Activated T-cell treated with anti-CD3 and anti-CD28 coated beads for 24 hours (primary cell): ENCODE measurements at regions not wholly inside any gene's neighbourhood (a gene's known extent, or its start where the extent isn't known, plus 50 kb on each side); places are given as distances from the start of the nearest gene placed in this dataset.

Experiments used
- DNase-seq: peaks from one replicate; pipeline ENCODE4 v3.0.0-alpha.2; 2020; ENCODE audit warnings: low read depth

DNA sequence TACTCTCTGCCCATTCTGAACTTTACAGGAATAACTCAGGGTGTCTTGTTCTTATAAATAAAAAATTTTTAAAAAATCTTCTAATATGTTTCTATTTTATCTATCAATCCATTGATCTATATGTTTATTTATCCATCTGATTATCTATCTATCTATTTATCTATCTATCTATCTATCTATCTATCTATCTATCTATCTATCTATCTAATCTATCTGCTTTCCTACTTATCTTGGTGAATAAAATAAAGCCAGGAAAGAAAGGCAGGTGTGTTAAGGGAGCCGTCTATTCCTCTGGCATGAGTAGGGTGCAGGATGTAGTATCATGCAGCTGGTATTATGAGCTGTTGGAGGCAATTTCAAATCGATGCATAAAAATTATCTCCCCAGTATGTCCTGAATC is 153.0 kb downstream of the FOXA2 start:
- DNase-seq = no peak

DNA sequence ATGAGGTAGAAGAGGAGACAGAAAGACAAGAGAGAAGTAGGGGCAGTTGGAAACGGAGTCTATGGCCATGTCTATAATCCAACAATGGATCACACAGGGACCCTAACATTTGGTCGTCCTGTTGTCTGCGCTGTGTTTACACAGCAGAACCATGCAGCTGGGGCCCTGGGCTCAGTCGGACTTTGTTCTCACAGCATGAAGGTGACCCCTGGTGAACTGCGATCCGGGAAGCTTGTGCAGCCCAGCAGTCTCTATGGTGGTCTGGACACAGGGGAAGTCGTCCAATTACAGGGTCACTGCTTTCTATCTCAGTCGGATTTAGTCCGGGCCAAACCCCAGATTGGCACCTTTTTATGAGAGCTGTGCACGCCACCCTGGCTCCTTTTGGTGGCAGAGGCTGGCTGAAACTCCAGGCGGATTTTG is 153.6 kb downstream of the FOXA2 start:
- no peak for DNase-seq

DNA sequence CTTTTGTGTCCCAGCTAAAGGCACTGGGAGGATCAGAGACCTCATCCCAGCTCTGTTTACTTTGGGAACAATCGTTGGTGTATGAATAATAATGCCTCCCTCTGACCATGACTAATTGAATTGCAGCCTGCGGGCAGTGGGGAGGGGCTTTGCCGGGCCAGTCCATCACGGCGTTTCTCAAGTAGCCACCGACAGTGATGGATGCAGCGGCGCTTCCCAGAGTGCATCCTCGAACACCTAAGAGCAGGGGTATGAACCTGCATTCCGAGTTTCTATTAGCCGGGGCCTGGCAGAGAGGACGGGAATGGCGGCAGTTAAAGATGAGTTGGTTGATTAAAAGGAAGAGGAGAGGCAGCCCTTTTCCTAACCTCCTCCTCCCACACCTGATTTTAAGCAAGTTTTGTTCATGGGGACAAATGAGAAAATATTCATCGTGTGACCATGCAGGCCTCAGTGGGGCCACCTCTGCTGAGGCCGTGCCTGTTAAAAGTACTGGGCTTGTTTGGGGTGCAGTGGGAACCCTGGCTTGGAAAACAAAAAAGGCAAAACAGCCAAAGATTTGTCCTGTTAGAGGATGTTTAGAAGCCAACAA is 154.1 kb downstream of the FOXA2 start:
- no peak for DNase-seq

DNA sequence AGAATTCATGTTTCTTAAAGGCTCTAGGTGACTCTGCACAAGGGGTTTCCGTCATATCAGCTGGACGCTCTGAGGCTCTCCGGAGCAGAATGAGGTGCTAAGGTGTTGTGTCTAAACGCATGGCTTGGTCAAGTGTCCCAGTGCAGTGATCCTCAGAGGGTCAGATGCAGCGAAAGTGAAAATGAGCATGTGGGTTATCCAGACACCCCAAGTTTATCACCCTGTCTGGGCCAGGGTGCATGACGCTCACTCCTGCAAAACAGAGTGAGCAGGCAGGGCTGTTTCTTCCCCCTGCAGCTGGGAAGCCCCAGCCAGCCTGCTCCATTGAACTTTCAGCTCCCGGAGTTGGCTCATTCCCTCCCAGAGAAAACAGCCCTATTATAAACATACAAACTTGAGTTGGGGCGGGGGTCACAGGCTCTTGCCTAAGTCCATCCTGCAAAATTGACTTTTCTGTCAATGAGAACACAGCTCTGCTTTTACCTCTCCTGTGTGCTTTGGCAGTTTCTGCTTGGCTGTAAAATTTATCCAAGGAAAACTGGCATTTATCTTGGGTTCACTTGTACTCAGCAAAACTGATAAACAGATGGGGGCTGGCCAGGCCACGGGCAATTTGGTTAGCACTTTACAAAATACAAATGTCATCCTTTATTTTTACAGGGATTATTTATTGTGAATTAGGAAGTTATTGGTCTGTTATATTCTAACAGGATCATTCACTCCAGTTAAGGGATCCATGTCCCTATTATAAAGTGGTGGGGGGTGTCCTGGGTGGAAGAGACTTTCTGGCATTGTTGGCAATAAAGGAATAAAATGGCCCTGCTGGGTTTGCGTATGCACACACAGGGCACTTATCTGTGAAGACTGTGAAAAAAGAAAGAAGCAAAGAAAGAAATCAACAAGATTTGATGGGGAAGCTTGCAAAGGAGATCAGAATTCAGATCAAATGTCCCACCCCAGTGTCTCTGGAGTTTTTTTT is 154.9 kb downstream of the FOXA2 start:
- DNase-seq = no peak

DNA sequence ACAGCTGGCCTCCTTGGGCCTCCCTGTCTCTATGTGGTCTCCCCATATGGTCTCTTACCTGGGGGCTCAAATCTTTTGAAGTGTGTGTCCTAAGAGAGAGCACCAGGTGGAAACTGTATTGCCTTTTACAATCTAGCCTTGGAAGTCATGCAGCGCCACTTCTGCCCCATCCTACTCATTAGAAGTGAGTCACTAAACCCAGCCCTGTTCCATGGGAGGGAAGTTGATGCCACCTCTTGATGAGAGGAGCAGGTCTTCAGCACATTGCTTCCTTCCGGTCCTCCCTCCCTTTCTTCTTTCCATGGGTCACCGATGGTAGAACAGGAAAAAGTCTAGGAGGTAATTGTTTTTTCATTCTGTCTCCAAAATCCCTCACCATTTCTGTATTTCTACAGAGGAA is 156.3 kb downstream of the FOXA2 start:
- DNase-seq = no peak

DNA sequence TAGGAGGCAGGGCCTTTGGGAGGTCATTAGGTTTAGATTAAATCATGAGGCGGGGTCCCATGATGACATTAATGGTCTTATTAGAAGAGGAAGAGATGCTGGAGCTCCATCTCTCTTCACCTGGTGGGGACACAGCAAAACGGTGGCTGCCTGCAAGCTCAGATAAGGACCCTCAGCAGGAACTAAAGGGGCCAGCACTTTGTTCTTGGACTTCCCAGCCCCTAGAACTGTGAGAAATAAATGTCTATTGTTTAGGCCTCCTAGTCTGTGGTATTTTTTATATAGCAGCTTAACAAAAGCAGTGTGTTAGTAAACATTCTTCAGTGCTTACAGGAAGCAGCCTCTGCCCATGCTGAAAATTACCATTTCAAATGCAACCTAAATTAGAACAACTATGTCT is 157.6 kb downstream of the FOXA2 start:
- no peak for DNase-seq

DNA sequence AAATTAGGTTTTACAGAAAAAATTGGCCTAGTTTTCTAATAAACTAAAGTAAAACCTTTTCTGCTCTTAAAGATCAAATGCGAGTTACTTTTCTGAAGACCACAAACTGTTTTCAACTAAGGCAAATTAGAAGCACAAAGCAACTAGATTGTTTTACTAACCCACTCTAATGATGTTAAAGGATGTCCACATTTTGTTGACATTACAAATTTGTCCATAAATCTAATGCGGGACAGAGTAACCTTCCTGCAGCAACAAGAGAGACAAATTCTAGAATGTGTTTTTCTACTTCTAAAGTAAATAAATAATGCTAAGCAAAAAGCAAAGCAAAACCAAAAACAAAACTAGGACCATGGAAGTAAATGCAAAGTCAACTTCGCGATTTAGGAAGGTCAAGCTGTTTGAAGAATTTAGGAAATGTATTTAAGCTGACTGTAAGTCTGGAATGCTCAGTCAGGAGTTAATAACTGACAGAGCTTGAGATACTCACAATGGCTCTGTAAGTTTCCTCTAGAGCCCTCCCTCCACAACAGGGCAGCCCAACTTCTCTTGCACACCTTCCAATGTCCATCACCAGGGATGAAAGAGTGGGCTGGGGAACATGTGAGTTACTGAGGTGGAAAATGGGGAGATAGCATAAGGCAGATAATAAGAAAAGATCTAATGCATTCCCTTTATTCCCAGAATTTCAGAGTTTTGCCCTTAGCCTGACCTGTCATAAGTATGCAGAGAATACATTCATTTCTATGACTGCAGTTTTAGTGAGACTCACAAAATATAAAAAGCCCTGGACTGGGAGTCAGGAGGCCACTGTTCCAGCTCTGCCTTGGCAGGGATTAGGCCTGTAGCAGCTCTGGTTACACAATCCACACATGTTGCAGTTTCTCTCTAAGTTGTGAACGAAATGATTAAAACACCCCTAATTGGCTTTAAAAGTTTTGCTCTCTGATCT is 158.8 kb downstream of the FOXA2 start:
- DNase-seq = no peak

DNA sequence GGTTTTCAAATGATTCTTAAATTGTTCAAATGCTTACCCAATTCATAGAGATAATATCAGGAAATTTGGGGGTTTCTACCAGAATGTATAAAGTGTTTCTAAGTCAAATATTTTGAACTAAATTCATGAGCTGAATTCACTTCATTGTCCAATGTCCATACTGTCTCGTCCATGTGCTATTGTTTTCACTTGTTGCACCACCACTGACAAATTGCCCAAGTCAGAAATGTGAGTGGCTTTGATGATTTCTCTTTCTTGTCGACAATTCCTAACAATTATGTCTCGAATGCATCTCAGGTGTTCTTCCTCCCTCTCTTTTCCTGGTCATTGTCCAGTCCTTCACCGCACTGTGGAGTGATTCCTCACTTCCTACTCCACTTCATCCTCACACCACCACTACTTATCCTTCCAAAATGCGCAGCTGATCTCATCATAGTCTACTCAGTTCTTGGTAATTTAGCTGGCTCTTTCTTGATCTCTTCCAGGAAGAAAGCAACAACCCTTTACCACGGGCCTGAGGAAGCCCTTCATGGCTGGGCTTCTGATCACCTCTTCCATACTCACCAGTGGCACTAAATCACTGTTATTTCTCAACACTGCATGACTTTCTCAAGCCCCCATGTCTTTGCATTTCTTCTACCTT is 161.1 kb downstream of the FOXA2 start:
- no peak for DNase-seq

DNA sequence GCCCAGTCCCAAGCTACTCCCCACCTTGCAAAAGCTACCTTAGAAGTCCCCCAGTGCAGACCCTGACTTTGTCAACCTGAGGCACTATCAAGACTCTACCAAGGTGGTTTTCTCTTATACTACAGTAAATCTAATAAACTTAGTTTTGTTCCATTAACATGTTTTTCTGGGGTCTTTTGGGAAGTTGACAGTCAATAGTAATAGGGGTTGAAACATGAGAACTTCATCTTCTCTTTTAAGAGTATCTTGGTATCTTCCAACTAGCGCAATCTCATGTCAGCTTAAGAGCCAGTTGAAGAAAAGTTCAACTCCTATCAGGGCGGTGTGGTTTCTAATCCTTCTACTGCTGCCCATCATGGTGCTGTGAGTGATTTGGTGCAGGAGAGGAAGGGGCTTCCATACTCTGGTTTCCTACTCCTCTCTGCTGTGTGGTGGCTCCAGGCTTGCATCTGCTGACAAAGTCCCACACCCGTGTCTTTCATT is 164.2 kb downstream of the FOXA2 start:
- no peak for DNase-seq

DNA sequence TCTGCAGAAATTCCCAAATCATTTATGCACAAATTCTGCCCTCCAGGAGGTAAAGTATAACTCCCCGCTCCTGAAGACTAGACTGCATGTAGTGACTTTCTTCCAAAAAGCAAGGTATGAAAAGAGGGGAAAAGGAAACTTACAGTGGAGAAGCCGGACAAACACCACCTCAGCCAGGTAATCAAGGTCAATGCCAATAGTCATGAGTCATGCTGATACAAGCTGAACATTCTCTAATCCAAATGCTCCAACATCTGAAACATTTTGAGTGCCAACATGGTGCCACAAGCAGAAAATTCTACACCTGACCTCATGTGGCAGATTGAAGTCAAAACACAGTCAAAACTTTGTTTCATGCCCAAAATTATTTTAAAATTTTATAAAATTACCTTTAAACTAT is 165.6 kb downstream of the FOXA2 start:
- DNase-seq = no peak

DNA sequence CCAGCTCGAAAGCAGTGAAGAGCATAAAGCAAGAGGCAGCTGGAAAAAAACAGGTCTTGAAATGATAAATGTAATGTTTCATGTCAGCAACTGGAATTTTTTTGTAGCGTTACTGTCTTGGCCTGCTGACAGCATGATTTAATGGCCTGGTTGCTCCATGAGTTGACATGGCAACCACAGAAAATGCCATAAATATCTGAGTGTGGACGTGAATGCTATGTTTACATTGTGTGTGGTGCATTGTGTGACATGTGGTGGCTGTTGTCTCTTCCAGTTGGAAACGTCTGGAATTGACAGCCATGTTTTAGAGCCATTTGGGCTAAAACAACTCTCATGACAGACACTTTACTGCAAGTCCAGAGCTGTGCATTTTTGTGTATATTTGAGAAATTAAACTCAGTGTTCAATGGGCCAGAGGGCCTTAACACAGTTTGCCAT is 170.0 kb downstream of the FOXA2 start:
- no peak for DNase-seq

DNA sequence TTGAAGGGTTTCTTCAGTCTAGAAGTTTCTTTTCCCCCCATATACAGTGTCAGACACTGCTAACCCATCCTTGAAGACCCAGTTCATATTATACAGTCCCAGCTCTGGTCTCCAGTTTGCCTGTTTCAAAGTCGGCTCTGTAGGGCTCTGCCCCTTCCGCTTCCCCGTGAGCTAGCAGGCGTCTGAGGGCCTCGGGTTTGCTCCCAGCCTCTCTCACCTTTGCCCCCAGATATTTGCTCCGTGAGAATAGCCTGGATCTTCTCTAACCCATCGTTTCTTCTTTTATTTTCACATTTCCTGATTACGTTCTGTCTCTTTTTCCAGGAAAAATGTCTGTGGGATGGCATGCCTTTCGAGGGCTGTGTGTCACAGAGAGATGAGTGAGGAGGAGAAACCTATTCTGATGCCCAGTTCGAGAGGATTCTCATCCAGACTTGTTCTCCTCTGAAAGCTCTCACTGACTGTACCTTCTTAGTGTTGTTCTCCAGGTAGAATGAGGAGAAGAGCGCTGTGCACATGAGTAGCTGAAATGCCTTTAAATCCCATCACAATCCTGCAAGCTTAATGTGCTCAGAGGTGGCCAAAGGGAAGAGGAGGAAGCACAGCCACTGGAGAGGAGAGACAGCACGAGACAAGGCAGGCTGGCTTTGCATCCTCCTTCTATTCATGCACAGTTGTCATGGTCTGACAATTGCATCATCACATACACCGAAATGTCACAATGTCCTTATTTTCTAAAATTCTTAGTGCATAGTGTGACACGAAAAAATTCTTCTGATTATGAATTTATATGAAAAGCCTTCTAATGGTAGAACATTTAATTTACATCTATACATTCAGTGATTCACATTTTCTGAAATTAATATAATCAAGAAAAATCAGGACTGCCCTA is 171.1 kb downstream of the FOXA2 start:
- no peak for DNase-seq

DNA sequence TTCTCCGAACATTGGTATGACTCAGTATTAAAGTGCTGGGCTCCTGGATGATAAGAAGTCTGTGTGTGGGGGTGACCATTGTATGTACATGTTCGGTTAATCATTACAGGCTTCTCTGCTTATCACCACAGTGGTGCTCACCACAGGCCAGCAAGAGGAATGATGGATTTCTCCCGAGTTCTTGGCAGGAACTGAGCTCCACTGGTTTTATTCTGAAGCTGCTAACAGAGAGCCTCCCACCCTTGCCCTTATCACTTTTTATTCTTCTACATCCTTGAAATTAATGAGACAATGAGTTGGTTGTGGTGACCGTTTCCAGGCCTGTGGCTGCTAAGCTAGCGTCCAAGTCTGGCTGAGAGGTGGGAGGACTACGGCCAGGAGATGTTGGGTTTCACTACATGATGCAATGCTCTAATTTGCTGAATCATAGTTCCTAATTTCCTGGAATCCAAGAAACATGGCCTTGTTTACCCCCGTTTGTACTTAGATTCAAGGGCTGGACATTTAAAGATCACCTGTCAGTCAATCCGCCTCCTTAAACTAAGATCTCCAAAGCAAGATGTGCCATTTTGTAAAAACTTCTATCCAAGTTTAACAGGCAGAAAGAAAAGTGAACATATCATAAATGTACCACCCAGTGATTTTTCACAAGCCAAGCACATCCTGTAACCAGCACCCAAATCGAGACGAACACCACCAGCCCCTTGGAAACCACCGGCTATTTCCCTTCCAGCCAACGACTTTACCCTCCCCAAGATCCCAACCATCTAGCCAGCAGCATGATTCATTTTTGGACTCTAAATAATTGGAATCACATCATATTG is 172.5 kb downstream of the FOXA2 start:
- no peak for DNase-seq

DNA sequence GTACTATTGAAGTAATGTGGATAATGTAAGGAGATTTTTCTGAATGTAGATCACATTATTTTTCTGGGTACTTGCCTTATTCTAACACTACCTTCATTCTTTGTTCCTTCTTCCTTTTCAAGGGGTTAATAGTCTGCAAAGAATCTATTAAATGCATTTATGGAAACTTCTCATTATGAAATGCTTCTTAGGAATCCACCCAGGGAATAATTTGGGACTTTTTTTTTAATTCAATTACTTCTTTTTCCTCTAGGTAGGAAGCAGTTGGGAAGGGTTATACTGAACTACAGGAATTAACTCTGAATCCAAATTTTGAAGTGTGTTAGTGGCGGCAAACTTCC is 173.1 kb downstream of the FOXA2 start:
- DNase-seq = no peak

DNA sequence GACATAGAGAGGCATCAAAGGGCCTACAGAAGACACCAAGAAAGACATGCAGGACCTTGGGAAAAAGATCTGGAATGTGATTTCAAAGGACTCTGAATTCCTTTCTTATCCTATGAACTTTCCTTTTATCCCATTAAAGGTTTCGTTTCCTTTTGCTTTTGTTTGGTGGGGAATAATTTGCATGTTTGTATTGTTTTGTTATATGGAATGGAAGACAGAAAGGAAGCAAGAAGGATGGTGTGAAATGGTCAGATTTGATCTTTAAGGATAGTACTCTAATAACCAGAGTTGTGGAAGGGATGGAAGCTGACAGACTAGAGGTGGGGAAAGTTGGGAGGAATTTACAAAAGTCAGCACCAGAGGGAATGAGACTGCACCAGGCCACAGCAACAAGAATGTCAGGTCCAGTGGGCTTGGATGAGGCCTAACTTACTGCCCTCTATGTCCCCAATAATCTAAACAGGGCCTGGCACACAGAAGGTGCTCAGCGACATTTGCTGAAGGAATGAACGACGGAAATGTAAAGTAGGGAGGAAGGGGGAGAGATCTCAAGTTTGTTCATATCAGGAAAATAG is 173.7 kb downstream of the FOXA2 start:
- DNase-seq = no peak

DNA sequence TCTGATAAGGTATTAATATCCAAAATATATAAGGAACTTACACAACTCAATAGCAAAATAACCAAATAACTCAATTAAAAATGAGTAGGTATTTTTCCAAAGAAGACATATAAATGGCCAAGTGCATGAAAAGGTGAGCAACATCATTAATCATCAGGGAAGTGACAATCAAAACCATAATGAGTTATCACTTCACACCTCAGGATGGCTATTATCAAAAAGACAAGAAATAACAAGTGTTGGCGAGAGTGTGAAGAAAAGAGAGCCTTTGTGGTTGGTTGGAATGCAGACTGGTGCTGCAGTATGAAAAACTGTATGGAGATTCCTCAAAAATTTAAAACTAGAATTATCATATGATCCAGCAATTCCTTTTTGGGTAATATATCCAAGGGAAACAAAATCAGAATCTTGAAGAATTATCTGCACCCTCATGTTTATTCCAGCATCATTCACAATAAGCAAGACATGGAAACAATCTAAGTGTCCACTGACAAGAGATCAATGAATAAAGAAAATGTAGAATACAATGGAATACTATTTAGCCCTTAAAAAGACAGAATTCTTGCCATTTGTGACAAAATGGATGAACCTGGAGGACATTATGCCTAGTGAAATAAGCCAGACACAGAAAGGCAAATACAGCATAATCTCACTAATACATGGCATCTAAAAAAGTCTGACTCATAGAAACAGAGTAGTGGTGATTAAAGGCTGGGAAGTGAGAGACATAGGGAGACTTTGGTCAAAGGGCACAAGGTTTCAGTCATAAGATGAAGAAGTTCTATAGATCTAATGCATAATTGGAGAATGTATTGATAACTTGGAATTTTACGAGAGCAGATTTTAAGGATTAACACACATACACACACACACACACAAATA is 175.6 kb downstream of the FOXA2 start:
- DNase-seq = no peak

DNA sequence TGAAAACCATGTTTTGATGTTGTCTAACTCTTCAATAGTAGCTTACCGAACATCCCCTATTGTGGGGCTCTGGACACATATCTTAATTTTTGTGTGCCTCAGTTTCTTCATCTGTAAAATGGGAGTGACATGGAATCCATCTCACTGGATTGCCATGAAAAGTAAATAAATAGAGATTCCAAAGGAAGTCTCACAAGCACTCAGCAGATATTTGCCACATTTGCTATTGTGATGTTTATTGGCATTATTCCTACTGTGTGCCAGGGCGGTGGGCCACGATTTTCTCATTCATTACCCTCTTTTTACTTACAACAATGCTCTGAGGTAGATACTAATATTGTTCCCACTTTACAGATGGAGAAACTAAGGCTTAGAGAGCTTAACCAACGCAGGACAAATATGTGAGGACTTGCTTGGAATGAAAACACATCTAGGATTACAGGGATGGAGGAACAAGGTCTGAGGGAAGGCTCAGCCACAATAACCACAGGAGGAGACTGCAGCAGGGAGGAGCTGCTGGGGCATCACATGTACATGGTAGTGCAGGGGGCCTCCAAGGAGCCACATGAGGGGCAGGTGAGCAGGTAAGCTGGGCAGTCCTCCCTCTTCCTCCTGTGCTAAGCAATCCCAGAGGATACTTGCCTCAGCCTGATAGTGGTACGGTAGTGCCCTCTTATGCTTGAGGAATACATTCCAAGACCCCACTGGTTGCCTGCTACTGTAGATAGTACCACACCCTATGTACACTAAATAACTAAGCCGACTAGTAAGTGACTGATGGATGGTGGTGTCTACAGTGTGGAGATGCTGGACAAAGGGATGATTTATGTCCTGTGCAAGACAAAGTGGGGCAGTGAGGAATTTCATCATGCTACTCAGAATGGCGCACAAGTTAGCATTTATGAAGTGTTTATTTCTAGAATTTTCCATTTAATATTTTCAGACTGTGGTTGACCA is 176.9 kb downstream of the FOXA2 start:
- no peak for DNase-seq
